HCT116 (cell line): ENCODE measurements at regions not wholly inside any gene's neighbourhood (a gene's known extent, or its start where the extent isn't known, plus 50 kb on each side); places are given as distances from the start of the nearest gene placed in this dataset.

ENCODE experiments used
- ATAC-seq: fragments of 200-7000 bp; cut with Tn5 transposase; 2 replicates; pipeline ENCODE4 v1.9.1; 2020; ENCODE audit warnings: mild to moderate bottlenecking, moderate library complexity
- BruUV-seq: library from RNA; stranded (reverse); fragments of 400-500 nt; replicated peaks from 2 replicates; lab custom pipeline; 2021; lab: Mats Ljungman, UMichigan
- CTCF ChIA-PET: fragments of 300-600 bp; sonication (Branson Sonifier 250); formaldehyde crosslinking; loops from one replicate; lab custom pipeline; 2021; ENCODE audit warnings: antibody characterized with exemption; lab: Charles Lee
- POLR2A ChIA-PET: fragments of 300-600, 350-600 bp; sonication (Branson Sonifier 250); formaldehyde crosslinking; loops from one replicate; lab custom pipeline; 2021; ENCODE audit warnings: antibody characterized with exemption; lab: Charles Lee
- RAD21 ChIA-PET, 2 experiments: fragments of 300-600 bp; sonication (Branson Sonifier 250); formaldehyde crosslinking; loops; one replicate each; lab custom pipeline; 2023; ENCODE audit warnings: low total read pairs in 2 of 2; ENCODE audit not compliant: uncharacterized antibody in 2 of 2, unreplicated experiment in 2 of 2, low non-redundant PET in 1 of 2; lab: Charles Lee
- DNase-seq: peaks from one replicate; pipeline ENCODE4 v3.0.0-alpha.2; 2010; ENCODE audit warnings: low read depth, low spot score
- H2AFZ ChIP-seq: fragments of 200-600 bp; shearing (Covaris generic), sonication (generic); 2 replicates; pipeline ENCODE4 v1.6.1; 2017; ENCODE audit warnings: low read depth, mixed run types, mixed read lengths, antibody characterized with exemption, low read length; ENCODE audit not compliant: poor library complexity, severe bottlenecking
- H3K27ac ChIP-seq: 2 replicates; pipeline ENCODE4 v1.5.1; 2012; ENCODE audit warnings: low read depth, low read length
- H3K27me3 ChIP-seq: fragments of 200-600 bp; sonication (generic); 2 replicates; pipeline ENCODE4 v1.6.1; 2016; ENCODE audit warnings: mixed run types, low read length, mixed read lengths; ENCODE audit not compliant: insufficient read depth
- H3K36me3 ChIP-seq, 2 experiments: fragments of 200-500 bp in 1 of 2; fragments of 200-600 bp in 1 of 2; sonication (Bioruptor generic) in 1 of 2; sonication (generic) in 1 of 2; 2 replicates each; pipeline versions ENCODE4 v1.5.1 to v1.6.1; 2014 to 2016; ENCODE audit warnings: low read length in 2 of 2, inconsistent platforms in 1 of 2, mixed read lengths in 1 of 2, mixed run types in 1 of 2; ENCODE audit not compliant: insufficient read depth in 2 of 2, control insufficient read depth in 1 of 2
- H3K4me1 ChIP-seq, 2 experiments: fragments of 200-600 bp in 1 of 2; sonication (generic) in 1 of 2; 2 replicates each; pipeline versions ENCODE4 v1.5.1 to v1.6.1; 2012 to 2017; ENCODE audit warnings: low read length in 2 of 2, inconsistent platforms in 1 of 2, mild to moderate bottlenecking in 1 of 2, mixed read lengths in 1 of 2, mixed run types in 1 of 2, moderate library complexity in 1 of 2; ENCODE audit not compliant: insufficient read depth in 2 of 2, control insufficient read depth in 1 of 2
- H3K4me2 ChIP-seq: fragments of 200-600 bp; sonication (generic); 2 replicates; pipeline ENCODE4 v1.6.1; 2017; ENCODE audit warnings: mixed run types, low read length, mixed read lengths
- H3K4me3 ChIP-seq, 2 experiments: fragments of 200-600 bp in 1 of 2; sonication (generic) in 1 of 2; replicated peaks in 1 of 2; 2 replicates each; pipeline ENCODE4 v1.5.1; 2011 to 2016; ENCODE audit warnings: low read length in 2 of 2, control low read depth in 1 of 2, low read depth in 1 of 2, mild to moderate bottlenecking in 1 of 2, mixed read lengths in 1 of 2, mixed run types in 1 of 2
- H3K79me2 ChIP-seq: fragments of 200-600 bp; sonication (generic); 2 replicates; pipeline ENCODE4 v1.6.1; 2017; ENCODE audit warnings: mild to moderate bottlenecking, mixed run types, low read length, moderate library complexity, mixed read lengths; ENCODE audit not compliant: insufficient read depth
- H3K9ac ChIP-seq: fragments of 200-600 bp; sonication (generic); 2 replicates; pipeline ENCODE4 v1.6.1; 2016; ENCODE audit warnings: low read length, mixed read lengths
- H3K9me2 ChIP-seq: fragments of 200-600 bp; sonication (generic), shearing (Covaris generic); 2 replicates; pipeline ENCODE4 v1.6.1; 2017; ENCODE audit warnings: mixed run types, mild to moderate bottlenecking, moderate library complexity; ENCODE audit not compliant: insufficient read depth
- H3K9me3 ChIP-seq, 2 experiments: fragments of 200-500 bp in 1 of 2; fragments of 200-600 bp in 1 of 2; sonication (Bioruptor generic) in 1 of 2; sonication (generic) in 1 of 2; 2 replicates each; pipeline ENCODE4 v1.6.1; 2014 to 2017; ENCODE audit warnings: low read length in 2 of 2, mixed read lengths in 2 of 2, inconsistent platforms in 1 of 2, low read depth in 1 of 2, mild to moderate bottlenecking in 1 of 2, mixed run types in 1 of 2, moderate library complexity in 1 of 2; ENCODE audit not compliant: control insufficient read depth in 1 of 2, insufficient read depth in 1 of 2
- H4K20me1 ChIP-seq: fragments of 200-600 bp; sonication (generic), shearing (Covaris generic); 2 replicates; pipeline ENCODE4 v1.6.1; 2017; ENCODE audit warnings: mixed run types, mild to moderate bottlenecking, moderate library complexity; ENCODE audit not compliant: insufficient read depth
- CBX3 ChIP-seq: IDR thresholded peaks from 2 replicates; pipeline ENCODE4 v1.6.1; 2012; ENCODE audit warnings: low read depth
- ELF1 ChIP-seq: IDR thresholded peaks from 2 replicates; pipeline ENCODE4 v1.6.1; 2012; ENCODE audit warnings: low read depth, borderline replicate concordance
- EZH2 ChIP-seq: fragments of 200-600 bp; sonication (generic); IDR thresholded peaks from 2 replicates; pipeline ENCODE4 v1.6.1; 2017; ENCODE audit warnings: antibody characterized with exemption, mixed run types
- FOSL1 ChIP-seq: IDR thresholded peaks from 2 replicates; pipeline ENCODE4 v1.6.1; 2012; ENCODE audit warnings: low read depth
- JUND ChIP-seq: IDR thresholded peaks from 2 replicates; pipeline ENCODE4 v1.6.1; 2012
- POLR2A ChIP-seq: IDR thresholded peaks from 2 replicates; pipeline ENCODE4 v1.7.0; 2011; ENCODE audit warnings: borderline replicate concordance; ENCODE audit not compliant: insufficient read depth, insufficient read length; ENCODE audit errors: extremely low read depth
- POLR2AphosphoS5 ChIP-seq: IDR thresholded peaks from 2 replicates; pipeline ENCODE4 v1.6.1; 2011; ENCODE audit warnings: mild to moderate bottlenecking, low read depth, low read length, moderate library complexity
- RAD21 ChIP-seq: IDR thresholded peaks from 2 replicates; pipeline ENCODE4 v1.6.1; 2012; ENCODE audit warnings: low read depth, mild to moderate bottlenecking
- YY1 ChIP-seq: IDR thresholded peaks from 2 replicates; pipeline ENCODE4 v1.6.1; 2011; ENCODE audit warnings: low read length, low read depth, moderate library complexity, mild to moderate bottlenecking; ENCODE audit not compliant: insufficient replicate concordance; ENCODE audit errors: extremely low read depth
- ZFX ChIP-seq: fragments of 450-650 bp; IDR thresholded peaks from 2 replicates; pipeline ENCODE4 v1.6.1; 2017
- ZNF274 ChIP-seq: fragments of 200-500 bp; sonication (Bioruptor generic); IDR thresholded peaks from 2 replicates; pipeline ENCODE4 v1.6.1; 2014; ENCODE audit warnings: mild to moderate bottlenecking, low read depth, low read length, inconsistent platforms
- intact Hi-C: fragments of 100-400 bp; cut with micrococcal nuclease; formaldehyde crosslinking; loops from 2 replicates; pipeline ENCODE4 v1.10.0; 2022
- TF ChIP-seq, protein P1 (sequence below): IDR thresholded peaks from 2 replicates; pipeline ENCODE4 v1.6.1; 2012; ENCODE audit warnings: low read depth
- TF ChIP-seq, protein P2 (sequence below), 3 experiments: fragments of 200-600 bp in 1 of 3; sonication (generic) in 1 of 3; IDR thresholded peaks in 2 of 3; conservative IDR thresholded peaks in 1 of 3; 2 replicates each; pipeline ENCODE4 v1.5.1; 2012 to 2017; ENCODE audit warnings: low read depth in 2 of 3, low read length in 2 of 3, antibody characterized with exemption in 1 of 3, borderline replicate concordance in 1 of 3, control low read depth in 1 of 3, mild to moderate bottlenecking in 1 of 3, mixed read lengths in 1 of 3, mixed run types in 1 of 3, moderate library complexity in 1 of 3; ENCODE audit not compliant: insufficient read depth in 1 of 3
- TF ChIP-seq, protein P3 (sequence below): IDR thresholded peaks from 2 replicates; pipeline ENCODE4 v1.6.1; 2011; ENCODE audit warnings: mild to moderate bottlenecking, low read length, moderate library complexity; ENCODE audit not compliant: insufficient replicate concordance; ENCODE audit errors: extremely low read depth
- TF ChIP-seq, protein P4 (sequence below): IDR thresholded peaks from 2 replicates; pipeline ENCODE4 v1.6.1; 2012

DNA sequence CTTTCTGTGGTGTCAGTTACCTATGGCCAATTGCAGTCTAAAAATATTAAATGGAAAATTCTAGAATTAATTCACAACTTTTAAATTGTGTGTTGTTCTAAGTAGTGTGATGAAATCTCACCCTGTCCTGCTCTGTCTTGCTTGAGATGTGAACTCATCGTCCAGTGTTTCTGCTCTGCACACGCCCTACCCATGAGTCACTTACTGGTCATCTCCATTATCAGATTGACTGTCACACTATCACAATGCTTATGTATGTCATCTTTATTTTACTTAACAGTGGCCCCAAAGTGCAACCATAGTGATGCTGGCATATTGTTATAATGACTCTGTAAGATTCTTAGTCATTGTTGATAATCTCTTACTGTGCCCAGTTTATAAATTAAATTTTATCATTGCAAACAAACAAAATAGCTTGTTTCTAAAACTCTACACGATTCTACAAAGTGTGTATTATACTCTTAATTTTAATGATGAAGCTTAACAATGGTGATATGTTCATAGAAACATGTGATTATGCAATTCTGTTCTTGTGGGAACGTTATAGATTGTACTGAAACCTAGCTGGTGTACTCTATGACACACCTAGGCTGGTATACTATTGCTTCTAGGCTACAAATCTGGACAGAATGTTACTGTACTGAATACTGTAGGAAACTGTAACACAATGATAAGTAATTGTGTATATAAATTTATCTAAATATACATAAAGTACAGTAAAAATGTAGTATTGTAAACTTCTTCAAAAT, 1086.8 kb upstream of the PIK3C3 start:
- ChIA-PET RAD21 (no interaction called here), POLR2A (no interaction called here), CTCF (no interaction called here)
- Histone ChIP-seq H3K9me2 (no peaks in the 10 kb centered on the region), H4K20me1 (no peaks in the 10 kb centered on the region), H2AFZ (no peak overlapping the region), H3K27ac (no peak overlapping the region), H3K36me3 (no peaks in the 10 kb centered on the region), H3K9ac (no peak overlapping the region), H3K4me2 (no peak overlapping the region), H3K4me3 (no peak overlapping the region), H3K4me1 (no peaks in the 10 kb centered on the region), H3K9me3 (peaks cover 4 to 34% of the 10 kb centered on the region in 2 experiments; a peak in 2 of 4 replicates), H3K79me2 (no peaks in the 10 kb centered on the region), H3K27me3 (no peaks in the 10 kb centered on the region)
- ATAC-seq (no peak), DNase-seq (no peak)
- intact Hi-C loops, result no loop called here
- BruUV-seq, result no TSS peak
- TF ChIP-seq, protein P1, sequence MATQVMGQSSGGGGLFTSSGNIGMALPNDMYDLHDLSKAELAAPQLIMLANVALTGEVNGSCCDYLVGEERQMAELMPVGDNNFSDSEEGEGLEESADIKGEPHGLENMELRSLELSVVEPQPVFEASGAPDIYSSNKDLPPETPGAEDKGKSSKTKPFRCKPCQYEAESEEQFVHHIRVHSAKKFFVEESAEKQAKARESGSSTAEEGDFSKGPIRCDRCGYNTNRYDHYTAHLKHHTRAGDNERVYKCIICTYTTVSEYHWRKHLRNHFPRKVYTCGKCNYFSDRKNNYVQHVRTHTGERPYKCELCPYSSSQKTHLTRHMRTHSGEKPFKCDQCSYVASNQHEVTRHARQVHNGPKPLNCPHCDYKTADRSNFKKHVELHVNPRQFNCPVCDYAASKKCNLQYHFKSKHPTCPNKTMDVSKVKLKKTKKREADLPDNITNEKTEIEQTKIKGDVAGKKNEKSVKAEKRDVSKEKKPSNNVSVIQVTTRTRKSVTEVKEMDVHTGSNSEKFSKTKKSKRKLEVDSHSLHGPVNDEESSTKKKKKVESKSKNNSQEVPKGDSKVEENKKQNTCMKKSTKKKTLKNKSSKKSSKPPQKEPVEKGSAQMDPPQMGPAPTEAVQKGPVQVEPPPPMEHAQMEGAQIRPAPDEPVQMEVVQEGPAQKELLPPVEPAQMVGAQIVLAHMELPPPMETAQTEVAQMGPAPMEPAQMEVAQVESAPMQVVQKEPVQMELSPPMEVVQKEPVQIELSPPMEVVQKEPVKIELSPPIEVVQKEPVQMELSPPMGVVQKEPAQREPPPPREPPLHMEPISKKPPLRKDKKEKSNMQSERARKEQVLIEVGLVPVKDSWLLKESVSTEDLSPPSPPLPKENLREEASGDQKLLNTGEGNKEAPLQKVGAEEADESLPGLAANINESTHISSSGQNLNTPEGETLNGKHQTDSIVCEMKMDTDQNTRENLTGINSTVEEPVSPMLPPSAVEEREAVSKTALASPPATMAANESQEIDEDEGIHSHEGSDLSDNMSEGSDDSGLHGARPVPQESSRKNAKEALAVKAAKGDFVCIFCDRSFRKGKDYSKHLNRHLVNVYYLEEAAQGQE, result no peak
- no peak for TF ChIP-seq YY1
- TF ChIP-seq CBX3, result no peak
- TF ChIP-seq, protein P2, sequence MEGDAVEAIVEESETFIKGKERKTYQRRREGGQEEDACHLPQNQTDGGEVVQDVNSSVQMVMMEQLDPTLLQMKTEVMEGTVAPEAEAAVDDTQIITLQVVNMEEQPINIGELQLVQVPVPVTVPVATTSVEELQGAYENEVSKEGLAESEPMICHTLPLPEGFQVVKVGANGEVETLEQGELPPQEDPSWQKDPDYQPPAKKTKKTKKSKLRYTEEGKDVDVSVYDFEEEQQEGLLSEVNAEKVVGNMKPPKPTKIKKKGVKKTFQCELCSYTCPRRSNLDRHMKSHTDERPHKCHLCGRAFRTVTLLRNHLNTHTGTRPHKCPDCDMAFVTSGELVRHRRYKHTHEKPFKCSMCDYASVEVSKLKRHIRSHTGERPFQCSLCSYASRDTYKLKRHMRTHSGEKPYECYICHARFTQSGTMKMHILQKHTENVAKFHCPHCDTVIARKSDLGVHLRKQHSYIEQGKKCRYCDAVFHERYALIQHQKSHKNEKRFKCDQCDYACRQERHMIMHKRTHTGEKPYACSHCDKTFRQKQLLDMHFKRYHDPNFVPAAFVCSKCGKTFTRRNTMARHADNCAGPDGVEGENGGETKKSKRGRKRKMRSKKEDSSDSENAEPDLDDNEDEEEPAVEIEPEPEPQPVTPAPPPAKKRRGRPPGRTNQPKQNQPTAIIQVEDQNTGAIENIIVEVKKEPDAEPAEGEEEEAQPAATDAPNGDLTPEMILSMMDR (IDR thresholded peaks at IDR 0.05 in 2 of 3, conservative IDR thresholded peaks at IDR 0.05 in 1 of 3; ENCODE audit: borderline replicate concordance in 1 of 3, insufficient read depth in 1 of 3, low read depth in 2 of 3, low read length in 2 of 3), result no peak
- no peak for TF ChIP-seq RAD21
- TF ChIP-seq ZNF274, result no peak
- TF ChIP-seq, protein P3, sequence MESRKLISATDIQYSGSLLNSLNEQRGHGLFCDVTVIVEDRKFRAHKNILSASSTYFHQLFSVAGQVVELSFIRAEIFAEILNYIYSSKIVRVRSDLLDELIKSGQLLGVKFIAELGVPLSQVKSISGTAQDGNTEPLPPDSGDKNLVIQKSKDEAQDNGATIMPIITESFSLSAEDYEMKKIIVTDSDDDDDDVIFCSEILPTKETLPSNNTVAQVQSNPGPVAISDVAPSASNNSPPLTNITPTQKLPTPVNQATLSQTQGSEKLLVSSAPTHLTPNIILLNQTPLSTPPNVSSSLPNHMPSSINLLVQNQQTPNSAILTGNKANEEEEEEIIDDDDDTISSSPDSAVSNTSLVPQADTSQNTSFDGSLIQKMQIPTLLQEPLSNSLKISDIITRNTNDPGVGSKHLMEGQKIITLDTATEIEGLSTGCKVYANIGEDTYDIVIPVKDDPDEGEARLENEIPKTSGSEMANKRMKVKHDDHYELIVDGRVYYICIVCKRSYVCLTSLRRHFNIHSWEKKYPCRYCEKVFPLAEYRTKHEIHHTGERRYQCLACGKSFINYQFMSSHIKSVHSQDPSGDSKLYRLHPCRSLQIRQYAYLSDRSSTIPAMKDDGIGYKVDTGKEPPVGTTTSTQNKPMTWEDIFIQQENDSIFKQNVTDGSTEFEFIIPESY, result no peak
- no peak for TF ChIP-seq ELF1
- no peak for TF ChIP-seq JUND
- TF ChIP-seq FOSL1, result no peak
- TF ChIP-seq, protein P4, sequence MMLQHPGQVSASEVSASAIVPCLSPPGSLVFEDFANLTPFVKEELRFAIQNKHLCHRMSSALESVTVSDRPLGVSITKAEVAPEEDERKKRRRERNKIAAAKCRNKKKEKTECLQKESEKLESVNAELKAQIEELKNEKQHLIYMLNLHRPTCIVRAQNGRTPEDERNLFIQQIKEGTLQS, result no peak
- no peak for TF ChIP-seq EZH2
- no peak for TF ChIP-seq POLR2A
- no peak for TF ChIP-seq POLR2AphosphoS5
- no peak for TF ChIP-seq ZFX
